Hepatocyte (in vitro differentiated cells): ENCODE measurements at regions not wholly inside any gene's neighbourhood (a gene's known extent, or its start where the extent isn't known, plus 50 kb on each side); places are given as distances from the start of the nearest gene placed in this dataset.

Experiments used
- CTCF ChIP-seq: fragments of 200-600 bp; sonication (generic); IDR thresholded peaks from 2 replicates; pipeline ENCODE4 v1.5.1; 2016; ENCODE audit warnings: antibody characterized with exemption, mild to moderate bottlenecking; ENCODE audit not compliant: poor library complexity
- EZH2 ChIP-seq: fragments of 200-600 bp; sonication (generic); IDR thresholded peaks from 2 replicates; pipeline ENCODE4 v1.6.1; 2016; ENCODE audit warnings: antibody characterized with exemption, mild to moderate bottlenecking, borderline replicate concordance
- EZH2phosphoT487 ChIP-seq: fragments of 200-600 bp; sonication (generic); IDR thresholded peaks from one replicate; pipeline ENCODE4 v1.6.1; 2018; ENCODE audit warnings: antibody characterized with exemption, mild to moderate bottlenecking, low read depth, moderate library complexity; ENCODE audit not compliant: unreplicated experiment, severe bottlenecking

GRCh38 chr18:1292167-1292566 lies 387.5 kb downstream of the ADCYAP1 start:
- TF ChIP-seq CTCF (no peak), EZH2 (no peak), EZH2phosphoT487 (no peak)
